ENCODE measurements at regions not wholly inside any gene's neighbourhood (a gene's known extent, or its start where the extent isn't known, plus 50 kb on each side); places are given as distances from the start of the nearest gene placed in this dataset.

DNA sequence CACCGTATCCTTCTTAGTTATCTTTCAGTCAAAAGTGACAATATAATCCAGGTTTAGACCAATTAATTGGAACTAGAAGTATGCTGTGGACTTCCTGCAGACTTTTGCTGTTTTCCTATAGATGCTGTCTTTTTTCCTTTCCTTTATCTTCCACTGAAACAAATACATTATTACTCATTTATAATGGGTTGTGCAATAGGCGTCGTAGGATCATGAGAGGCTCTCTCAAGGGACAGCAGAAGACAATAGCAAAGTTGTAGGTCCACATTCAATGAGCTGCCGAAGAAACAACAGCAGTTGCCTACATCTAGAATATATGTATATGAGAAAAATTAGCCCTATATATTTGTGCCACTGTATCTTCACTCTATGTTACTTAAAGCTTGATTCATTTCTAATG is 371.6 kb downstream of the AMY1C start:
- intact Hi-C loops (cut with micrococcal nuclease; ENCODE audit: unreplicated experiment), result no loop called here
- Histone ChIP-seq H3K36me3 (ENCODE audit: control insufficient read depth, insufficient read depth, low read length) (no peaks in the 10 kb centered on the region), H3K4me3 (ENCODE audit: low read depth in 2 of 2, low read length in 2 of 2) (no peak overlapping the region), H3K27me3 (ENCODE audit: control insufficient read depth, insufficient read depth, low read length) (no peaks in the 10 kb centered on the region), H3K27ac (ENCODE audit: low read length) (no peak overlapping the region), H3K9me3 (ENCODE audit: control insufficient read depth, insufficient read depth, low read depth, low read length) (no peaks in the 10 kb centered on the region), H3K4me1 (ENCODE audit: control insufficient read depth, insufficient read depth, low read length) (no peaks in the 10 kb centered on the region; the same call in 1 of the 2 replicates)
- in situ Hi-C loops (cut with HindIII; ENCODE audit: low pct_unique_long_range_greater_than_20kb, low sequenced_read_pairs), result no loop called here
- ChIA-PET CTCF (no interaction called here), POLR2A (no interaction called here)
- ATAC-seq (no peak), DNase-seq (ENCODE audit: low read depth, low spot score) (no peak)
- TF ChIP-seq TCF7L2 (IDR thresholded peaks at IDR 0.05; ENCODE audit: low read depth, low read length) (no peak), POLR2AphosphoS5 (IDR thresholded peaks at IDR 0.05; ENCODE audit: low read depth, low read length) (no peak), SIN3A (IDR thresholded peaks at IDR 0.05; ENCODE audit: borderline replicate concordance, insufficient read depth, low read depth, low read length) (no peak)
- TF ChIP-seq, protein P1, sequence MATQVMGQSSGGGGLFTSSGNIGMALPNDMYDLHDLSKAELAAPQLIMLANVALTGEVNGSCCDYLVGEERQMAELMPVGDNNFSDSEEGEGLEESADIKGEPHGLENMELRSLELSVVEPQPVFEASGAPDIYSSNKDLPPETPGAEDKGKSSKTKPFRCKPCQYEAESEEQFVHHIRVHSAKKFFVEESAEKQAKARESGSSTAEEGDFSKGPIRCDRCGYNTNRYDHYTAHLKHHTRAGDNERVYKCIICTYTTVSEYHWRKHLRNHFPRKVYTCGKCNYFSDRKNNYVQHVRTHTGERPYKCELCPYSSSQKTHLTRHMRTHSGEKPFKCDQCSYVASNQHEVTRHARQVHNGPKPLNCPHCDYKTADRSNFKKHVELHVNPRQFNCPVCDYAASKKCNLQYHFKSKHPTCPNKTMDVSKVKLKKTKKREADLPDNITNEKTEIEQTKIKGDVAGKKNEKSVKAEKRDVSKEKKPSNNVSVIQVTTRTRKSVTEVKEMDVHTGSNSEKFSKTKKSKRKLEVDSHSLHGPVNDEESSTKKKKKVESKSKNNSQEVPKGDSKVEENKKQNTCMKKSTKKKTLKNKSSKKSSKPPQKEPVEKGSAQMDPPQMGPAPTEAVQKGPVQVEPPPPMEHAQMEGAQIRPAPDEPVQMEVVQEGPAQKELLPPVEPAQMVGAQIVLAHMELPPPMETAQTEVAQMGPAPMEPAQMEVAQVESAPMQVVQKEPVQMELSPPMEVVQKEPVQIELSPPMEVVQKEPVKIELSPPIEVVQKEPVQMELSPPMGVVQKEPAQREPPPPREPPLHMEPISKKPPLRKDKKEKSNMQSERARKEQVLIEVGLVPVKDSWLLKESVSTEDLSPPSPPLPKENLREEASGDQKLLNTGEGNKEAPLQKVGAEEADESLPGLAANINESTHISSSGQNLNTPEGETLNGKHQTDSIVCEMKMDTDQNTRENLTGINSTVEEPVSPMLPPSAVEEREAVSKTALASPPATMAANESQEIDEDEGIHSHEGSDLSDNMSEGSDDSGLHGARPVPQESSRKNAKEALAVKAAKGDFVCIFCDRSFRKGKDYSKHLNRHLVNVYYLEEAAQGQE (IDR thresholded peaks at IDR 0.05; ENCODE audit: insufficient read depth in 1 of 2, low read depth in 2 of 2, low read length in 1 of 2), result no peak
- no TSS peak for BruUV-seq (replicated peaks)

DNA sequence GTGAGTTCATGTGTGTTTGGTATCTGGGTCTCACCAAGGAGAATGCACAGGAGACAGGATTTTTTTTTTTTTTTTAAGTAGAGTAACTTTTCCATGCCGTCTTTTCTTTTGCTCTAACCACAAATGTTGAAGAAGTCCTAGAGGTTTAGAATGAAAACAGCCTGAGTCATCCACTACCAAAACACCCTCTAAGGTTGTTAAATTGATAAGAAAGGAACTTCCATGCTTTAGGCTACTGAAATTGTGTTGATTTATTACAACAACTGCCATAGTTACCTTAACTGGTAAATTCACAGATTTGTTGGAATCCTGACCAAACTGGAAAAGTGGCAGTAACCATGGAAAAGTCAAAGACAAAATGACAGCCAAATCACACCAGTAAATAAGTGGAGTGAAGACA is 375.6 kb downstream of the AMY1C start:
- CTCF ChIA-PET, result no interaction called here
- no TSS peak for BruUV-seq (replicated peaks)
- no peak for DNase-seq (ENCODE audit: low read depth, low spot score)

DNA sequence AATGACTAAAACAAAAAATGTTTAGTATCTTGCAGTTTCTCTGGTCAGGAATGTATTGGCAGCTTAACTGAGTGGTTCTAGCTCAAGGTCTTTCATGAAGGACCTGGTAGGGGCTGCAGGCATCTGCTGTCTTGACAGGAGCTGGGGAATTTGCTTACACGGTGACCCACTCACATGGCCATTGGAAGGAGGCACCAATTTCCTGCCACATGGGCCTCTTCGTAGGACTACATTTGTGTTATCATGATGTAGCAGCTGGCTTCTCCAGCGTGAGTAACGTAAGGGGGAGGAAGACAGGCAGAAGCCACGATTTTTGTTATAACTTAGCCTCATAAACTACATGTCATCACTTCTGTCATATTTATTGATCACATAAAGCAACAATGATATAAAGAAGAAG is 376.3 kb downstream of the AMY1C start:
- no peaks in the 10 kb centered on the region for H3K9me3 ChIP-seq (ENCODE audit: control insufficient read depth, insufficient read depth, low read depth, low read length)
- no peaks in the 10 kb centered on the region for H3K36me3 ChIP-seq (ENCODE audit: control insufficient read depth, insufficient read depth, low read length)
- CTCF ChIA-PET, result no interaction called here
- intact Hi-C loops (cut with micrococcal nuclease; ENCODE audit: unreplicated experiment) (no loop called here), in situ Hi-C loops (cut with HindIII; ENCODE audit: low pct_unique_long_range_greater_than_20kb, low sequenced_read_pairs) (no loop called here)
- TF ChIP-seq POLR2AphosphoS5 (IDR thresholded peaks at IDR 0.05; ENCODE audit: low read depth, low read length), result no peak
- TF ChIP-seq, protein P1 (IDR thresholded peaks at IDR 0.05; ENCODE audit: insufficient read depth in 1 of 2, low read depth in 2 of 2, low read length in 1 of 2), result no peak
- TF ChIP-seq TCF7L2 (IDR thresholded peaks at IDR 0.05; ENCODE audit: low read depth, low read length), result no peak
- TF ChIP-seq SIN3A (IDR thresholded peaks at IDR 0.05; ENCODE audit: borderline replicate concordance, insufficient read depth, low read depth, low read length), result no peak
- TF ChIP-seq, protein P2, sequence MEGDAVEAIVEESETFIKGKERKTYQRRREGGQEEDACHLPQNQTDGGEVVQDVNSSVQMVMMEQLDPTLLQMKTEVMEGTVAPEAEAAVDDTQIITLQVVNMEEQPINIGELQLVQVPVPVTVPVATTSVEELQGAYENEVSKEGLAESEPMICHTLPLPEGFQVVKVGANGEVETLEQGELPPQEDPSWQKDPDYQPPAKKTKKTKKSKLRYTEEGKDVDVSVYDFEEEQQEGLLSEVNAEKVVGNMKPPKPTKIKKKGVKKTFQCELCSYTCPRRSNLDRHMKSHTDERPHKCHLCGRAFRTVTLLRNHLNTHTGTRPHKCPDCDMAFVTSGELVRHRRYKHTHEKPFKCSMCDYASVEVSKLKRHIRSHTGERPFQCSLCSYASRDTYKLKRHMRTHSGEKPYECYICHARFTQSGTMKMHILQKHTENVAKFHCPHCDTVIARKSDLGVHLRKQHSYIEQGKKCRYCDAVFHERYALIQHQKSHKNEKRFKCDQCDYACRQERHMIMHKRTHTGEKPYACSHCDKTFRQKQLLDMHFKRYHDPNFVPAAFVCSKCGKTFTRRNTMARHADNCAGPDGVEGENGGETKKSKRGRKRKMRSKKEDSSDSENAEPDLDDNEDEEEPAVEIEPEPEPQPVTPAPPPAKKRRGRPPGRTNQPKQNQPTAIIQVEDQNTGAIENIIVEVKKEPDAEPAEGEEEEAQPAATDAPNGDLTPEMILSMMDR (IDR thresholded peaks at IDR 0.05), result no peak
- no peak overlapping the region for H3K4me3 ChIP-seq (ENCODE audit: low read depth in 2 of 2, low read length in 2 of 2)
- H3K27ac ChIP-seq (ENCODE audit: low read length), result no peak overlapping the region
- H3K27me3 ChIP-seq (ENCODE audit: control insufficient read depth, insufficient read depth, low read length), result no peaks in the 10 kb centered on the region
- POLR2A ChIA-PET, result no interaction called here
- DNase-seq (ENCODE audit: low read depth, low spot score) (no peak), ATAC-seq (no peak)
- BruUV-seq (replicated peaks), result no TSS peak
- H3K4me1 ChIP-seq (ENCODE audit: control insufficient read depth, insufficient read depth, low read length), result no peaks in the 10 kb centered on the region

More for the DNA sequence above, 375.6 kb downstream of the AMY1C start:
- Histone ChIP-seq H3K9me3 (ENCODE audit: control insufficient read depth, insufficient read depth, low read depth, low read length) (no peaks in the 10 kb centered on the region), H3K4me3 (ENCODE audit: low read depth in 2 of 2, low read length in 2 of 2) (no peak overlapping the region), H3K27ac (ENCODE audit: low read length) (no peak overlapping the region), H3K36me3 (ENCODE audit: control insufficient read depth, insufficient read depth, low read length) (no peaks in the 10 kb centered on the region), H3K4me1 (ENCODE audit: control insufficient read depth, insufficient read depth, low read length) (no peaks in the 10 kb centered on the region), H3K27me3 (ENCODE audit: control insufficient read depth, insufficient read depth, low read length) (no peaks in the 10 kb centered on the region)
- in situ Hi-C loops (cut with HindIII; ENCODE audit: low pct_unique_long_range_greater_than_20kb, low sequenced_read_pairs) (no loop called here), intact Hi-C loops (cut with micrococcal nuclease; ENCODE audit: unreplicated experiment) (no loop called here)
- ATAC-seq, result no peak
- TF ChIP-seq TCF7L2 (IDR thresholded peaks at IDR 0.05; ENCODE audit: low read depth, low read length) (no peak), POLR2AphosphoS5 (IDR thresholded peaks at IDR 0.05; ENCODE audit: low read depth, low read length) (no peak)
- POLR2A ChIA-PET, result no interaction called here

All from Panc1 (cell line).